ENCODE measurements at regions not wholly inside any gene's neighbourhood (a gene's known extent, or its start where the extent isn't known, plus 50 kb on each side); places are given as distances from the start of the nearest gene placed in this dataset.
"Not testable (repeated sequence)": the region's sequence is repeated elsewhere in the genome, so short reads cannot be mapped to it uniquely, and the experiment has no call there.

DNA sequence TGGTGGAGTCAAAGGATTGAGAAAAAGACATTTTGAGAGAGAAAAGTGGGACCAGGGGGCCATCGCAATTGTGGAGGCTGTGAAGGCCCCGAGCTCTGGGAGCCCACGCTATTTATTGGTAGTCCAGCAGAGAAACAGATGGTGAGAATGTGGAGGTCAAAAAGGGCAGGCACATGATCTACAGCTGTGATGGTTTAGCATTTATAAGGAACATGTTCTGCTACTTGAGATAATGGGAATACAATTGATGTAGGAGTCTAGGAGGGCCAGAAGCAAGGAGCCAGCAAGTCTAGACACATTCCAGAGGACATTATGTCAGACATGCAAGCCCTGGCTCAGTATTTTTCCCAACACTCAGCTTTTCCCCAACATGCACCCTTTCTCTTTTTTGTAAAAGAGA lies 283.4 kb upstream of the MTPN start:
- intact Hi-C loops (cut with DNase I); H3K4me1 ChIP-seq (replicated peaks); H3K27ac ChIP-seq; DNase-seq (ENCODE audit: low spot score); H3K36me3 ChIP-seq; H3K9me3 ChIP-seq; H3K4me3 ChIP-seq; H3K27me3 ChIP-seq (replicated peaks; ENCODE audit: insufficient read depth): not testable (repeated sequence)
- 90% methylated on average over 3 of the region's 3 CpGs for WGBS

DNA sequence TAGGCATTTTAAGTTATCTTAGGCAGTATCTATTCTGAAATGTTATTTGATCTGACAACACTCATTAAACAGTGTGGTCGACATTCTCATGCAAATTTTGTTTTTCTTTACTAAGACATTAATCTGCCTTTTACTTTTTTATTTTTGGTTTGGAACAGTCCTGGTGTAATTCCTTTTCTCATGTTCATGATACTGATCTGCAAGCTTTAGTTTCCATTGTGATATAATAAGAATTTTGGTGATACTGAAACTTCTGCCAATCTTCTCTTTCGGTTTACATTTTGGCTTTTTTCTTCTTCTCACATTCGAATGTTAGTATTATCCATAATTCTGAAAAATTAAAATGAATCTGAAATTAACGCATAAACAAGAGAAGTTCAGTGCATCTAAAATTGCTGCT lies 281.9 kb upstream of the MTPN start:
- Histone ChIP-seq H3K4me3 (no peak overlapping the region), H3K4me1 (replicated peaks) (no peaks in the 10 kb centered on the region), H3K36me3 (no peaks in the 10 kb centered on the region), H3K27ac (no peak overlapping the region), H3K27me3 (replicated peaks; ENCODE audit: insufficient read depth) (no peaks in the 10 kb centered on the region), H3K9me3 (no peaks in the 10 kb centered on the region)
- 87% methylated on average over 4 of the region's 4 CpGs for WGBS
- no peak for DNase-seq (ENCODE audit: low spot score)
- TF ChIP-seq POLR2AphosphoS5 (IDR thresholded peaks at IDR 0.05) (no peak), POLR2A (IDR thresholded peaks at IDR 0.05) (no peak)
- TF ChIP-seq, protein P1, sequence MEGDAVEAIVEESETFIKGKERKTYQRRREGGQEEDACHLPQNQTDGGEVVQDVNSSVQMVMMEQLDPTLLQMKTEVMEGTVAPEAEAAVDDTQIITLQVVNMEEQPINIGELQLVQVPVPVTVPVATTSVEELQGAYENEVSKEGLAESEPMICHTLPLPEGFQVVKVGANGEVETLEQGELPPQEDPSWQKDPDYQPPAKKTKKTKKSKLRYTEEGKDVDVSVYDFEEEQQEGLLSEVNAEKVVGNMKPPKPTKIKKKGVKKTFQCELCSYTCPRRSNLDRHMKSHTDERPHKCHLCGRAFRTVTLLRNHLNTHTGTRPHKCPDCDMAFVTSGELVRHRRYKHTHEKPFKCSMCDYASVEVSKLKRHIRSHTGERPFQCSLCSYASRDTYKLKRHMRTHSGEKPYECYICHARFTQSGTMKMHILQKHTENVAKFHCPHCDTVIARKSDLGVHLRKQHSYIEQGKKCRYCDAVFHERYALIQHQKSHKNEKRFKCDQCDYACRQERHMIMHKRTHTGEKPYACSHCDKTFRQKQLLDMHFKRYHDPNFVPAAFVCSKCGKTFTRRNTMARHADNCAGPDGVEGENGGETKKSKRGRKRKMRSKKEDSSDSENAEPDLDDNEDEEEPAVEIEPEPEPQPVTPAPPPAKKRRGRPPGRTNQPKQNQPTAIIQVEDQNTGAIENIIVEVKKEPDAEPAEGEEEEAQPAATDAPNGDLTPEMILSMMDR (IDR thresholded peaks at IDR 0.05): no peak
- intact Hi-C loops (cut with DNase I): no loop called here

DNA sequence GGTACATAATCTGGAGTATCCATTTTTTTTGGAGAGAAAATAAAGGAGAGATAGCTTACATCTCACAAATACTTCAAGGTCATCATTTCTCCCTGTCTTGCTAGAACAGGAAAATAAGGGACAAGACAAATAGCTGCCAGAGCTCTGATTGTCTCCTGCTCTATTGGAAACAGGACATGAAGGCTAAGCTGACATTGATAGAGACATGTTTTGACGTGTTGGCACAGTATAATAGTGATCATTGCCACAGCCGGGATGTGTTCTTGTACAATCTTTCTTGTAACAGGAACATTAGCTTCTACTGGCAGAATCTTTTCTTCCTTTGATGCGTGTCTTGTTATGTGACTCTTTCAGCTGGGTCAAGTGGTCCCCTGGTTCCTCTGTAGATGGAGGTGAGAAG lies 279.3 kb upstream of the MTPN start:
- no peak for DNase-seq (ENCODE audit: low spot score)
- Histone ChIP-seq H3K9me3 (no peaks in the 10 kb centered on the region), H3K36me3 (no peaks in the 10 kb centered on the region), H3K4me1 (replicated peaks) (no peaks in the 10 kb centered on the region), H3K27ac (no peak overlapping the region), H3K4me3 (no peak overlapping the region), H3K27me3 (replicated peaks; ENCODE audit: insufficient read depth) (no peaks in the 10 kb centered on the region)
- TF ChIP-seq POLR2A (IDR thresholded peaks at IDR 0.05) (no peak), POLR2AphosphoS5 (IDR thresholded peaks at IDR 0.05) (no peak)
- TF ChIP-seq, protein P1 (IDR thresholded peaks at IDR 0.05): no peak
- WGBS: 69% methylated on average over 3 of the region's 3 CpGs
- intact Hi-C loops (cut with DNase I): no loop called here

DNA sequence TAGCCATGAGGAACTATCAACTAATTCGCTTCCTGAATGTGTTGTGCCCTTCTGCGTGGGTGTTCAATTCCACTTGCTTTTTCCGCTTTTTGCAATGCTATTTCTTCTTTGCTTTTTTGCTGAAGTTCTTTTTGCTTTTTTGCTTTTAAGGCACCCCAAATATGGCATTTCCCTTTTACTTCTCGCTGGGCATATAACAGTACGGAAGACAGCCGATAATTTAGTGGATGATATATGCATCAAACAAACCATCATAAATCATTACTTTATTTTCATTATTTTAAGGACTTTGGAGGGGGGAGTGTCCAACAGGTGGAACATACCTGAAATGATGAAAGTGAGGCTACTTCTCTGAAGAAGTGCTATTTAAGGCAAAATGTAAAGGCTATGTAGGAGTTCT lies 277.0 kb upstream of the MTPN start:
- Histone ChIP-seq H3K4me3 (no peak overlapping the region), H3K9me3 (no peaks in the 10 kb centered on the region), H3K27me3 (replicated peaks; ENCODE audit: insufficient read depth) (no peaks in the 10 kb centered on the region), H3K27ac (no peak overlapping the region), H3K36me3 (no peaks in the 10 kb centered on the region), H3K4me1 (replicated peaks) (no peaks in the 10 kb centered on the region)
- intact Hi-C loops (cut with DNase I): no loop called here
- no peak for DNase-seq (ENCODE audit: low spot score)
- WGBS: 81% methylated on average over 6 of the region's 6 CpGs
- TF ChIP-seq POLR2A (IDR thresholded peaks at IDR 0.05) (no peak), POLR2AphosphoS5 (IDR thresholded peaks at IDR 0.05) (no peak)
- TF ChIP-seq, protein P1 (IDR thresholded peaks at IDR 0.05): no peak

DNA sequence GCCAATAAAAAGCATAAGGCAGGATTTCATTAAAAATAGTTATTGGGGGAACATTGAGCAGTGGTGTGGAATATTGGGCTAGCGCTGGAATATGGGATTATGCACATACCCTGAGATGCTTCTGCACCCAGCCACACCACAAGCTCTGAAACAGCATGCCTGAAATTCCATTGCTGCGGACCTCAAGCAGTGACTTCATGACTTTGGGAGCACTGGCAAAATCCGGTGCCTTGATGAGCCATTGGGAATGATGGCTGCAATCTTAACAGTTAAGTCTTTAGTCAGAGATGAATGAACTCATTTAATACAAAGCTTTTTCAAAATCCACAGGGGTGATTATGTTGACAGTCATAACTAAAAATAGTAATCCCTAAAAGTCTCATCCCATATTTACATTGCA lies 274.7 kb upstream of the MTPN start:
- H3K27me3 ChIP-seq (replicated peaks; ENCODE audit: insufficient read depth): no peaks in the 10 kb centered on the region
- H3K27ac ChIP-seq: no peak overlapping the region
- DNase-seq (ENCODE audit: low spot score): no peak
- no peak overlapping the region for H3K4me3 ChIP-seq
- intact Hi-C loops (cut with DNase I): no loop called here
- TF ChIP-seq, protein P1 (IDR thresholded peaks at IDR 0.05): no peak
- no peak for TF ChIP-seq POLR2AphosphoS5 (IDR thresholded peaks at IDR 0.05)
- no peak for TF ChIP-seq POLR2A (IDR thresholded peaks at IDR 0.05)
- no peaks in the 10 kb centered on the region for H3K4me1 ChIP-seq (replicated peaks)
- no peaks in the 10 kb centered on the region for H3K36me3 ChIP-seq
- no peaks in the 10 kb centered on the region for H3K9me3 ChIP-seq
- 77% methylated on average over 3 of the region's 3 CpGs for WGBS

Data from prostate gland (tissue), 2 donors.